ENCODE measurements at regions not wholly inside any gene's neighbourhood (a gene's known extent, or its start where the extent isn't known, plus 50 kb on each side); places are given as distances from the start of the nearest gene placed in this dataset.

DNA sequence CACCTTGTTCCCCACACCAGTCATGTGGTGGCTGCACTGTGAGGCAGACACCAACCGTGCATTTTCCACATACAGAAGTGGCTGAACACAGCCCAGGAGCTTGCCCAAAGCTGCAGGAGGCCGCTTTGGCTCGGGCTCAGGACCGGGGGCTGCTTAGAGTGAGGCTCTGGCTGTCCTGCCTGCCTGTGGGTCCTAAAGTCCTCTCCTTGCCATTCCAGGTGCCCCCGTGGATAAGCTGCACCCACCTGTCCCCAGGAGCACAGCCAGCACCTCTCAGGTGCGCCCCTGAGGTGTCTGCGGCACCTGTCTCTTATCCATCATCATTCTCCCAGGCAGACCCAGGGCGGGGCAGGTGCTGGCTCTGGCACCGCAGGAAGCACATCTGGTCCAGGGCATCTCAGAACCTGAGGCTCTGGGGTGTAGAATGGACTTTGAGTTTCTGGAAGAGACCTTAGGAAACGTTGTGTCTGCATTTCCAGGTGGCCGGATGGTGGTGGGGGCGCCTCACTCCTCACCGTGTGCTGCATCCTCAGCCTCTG lies 180.5 kb upstream of the ZNF469 start:
- TF ChIP-seq, protein P1, sequence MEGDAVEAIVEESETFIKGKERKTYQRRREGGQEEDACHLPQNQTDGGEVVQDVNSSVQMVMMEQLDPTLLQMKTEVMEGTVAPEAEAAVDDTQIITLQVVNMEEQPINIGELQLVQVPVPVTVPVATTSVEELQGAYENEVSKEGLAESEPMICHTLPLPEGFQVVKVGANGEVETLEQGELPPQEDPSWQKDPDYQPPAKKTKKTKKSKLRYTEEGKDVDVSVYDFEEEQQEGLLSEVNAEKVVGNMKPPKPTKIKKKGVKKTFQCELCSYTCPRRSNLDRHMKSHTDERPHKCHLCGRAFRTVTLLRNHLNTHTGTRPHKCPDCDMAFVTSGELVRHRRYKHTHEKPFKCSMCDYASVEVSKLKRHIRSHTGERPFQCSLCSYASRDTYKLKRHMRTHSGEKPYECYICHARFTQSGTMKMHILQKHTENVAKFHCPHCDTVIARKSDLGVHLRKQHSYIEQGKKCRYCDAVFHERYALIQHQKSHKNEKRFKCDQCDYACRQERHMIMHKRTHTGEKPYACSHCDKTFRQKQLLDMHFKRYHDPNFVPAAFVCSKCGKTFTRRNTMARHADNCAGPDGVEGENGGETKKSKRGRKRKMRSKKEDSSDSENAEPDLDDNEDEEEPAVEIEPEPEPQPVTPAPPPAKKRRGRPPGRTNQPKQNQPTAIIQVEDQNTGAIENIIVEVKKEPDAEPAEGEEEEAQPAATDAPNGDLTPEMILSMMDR (IDR thresholded peaks at IDR 0.05): no peak
- no peak for TF ChIP-seq POLR2A (IDR thresholded peaks at IDR 0.05; ENCODE audit: low read length)
- TF ChIP-seq, protein P2, sequence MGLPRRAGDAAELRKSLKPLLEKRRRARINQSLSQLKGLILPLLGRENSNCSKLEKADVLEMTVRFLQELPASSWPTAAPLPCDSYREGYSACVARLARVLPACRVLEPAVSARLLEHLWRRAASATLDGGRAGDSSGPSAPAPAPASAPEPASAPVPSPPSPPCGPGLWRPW (IDR thresholded peaks at IDR 0.05): no peak
- no peak for TF ChIP-seq ZSCAN20 (CRISPR knock-in tag; IDR thresholded peaks at IDR 0.05)
